H9 (cell line): ENCODE measurements at regions not wholly inside any gene's neighbourhood (a gene's known extent, or its start where the extent isn't known, plus 50 kb on each side); places are given as distances from the start of the nearest gene placed in this dataset.

ENCODE experiments used
- DNase-seq: peaks from one replicate; pipeline ENCODE4 v3.0.0-alpha.2; 2017
- H2AFZ ChIP-seq: one replicate; pipeline ENCODE4 v1.6.1; 2013; ENCODE audit warnings: mild to moderate bottlenecking, low read length, control low read depth, moderate library complexity
- H2AK5ac ChIP-seq: 2 replicates; pipeline ENCODE4 v1.6.1; 2013; ENCODE audit warnings: low read length, control low read depth, mixed read lengths; ENCODE audit not compliant: insufficient read length
- H2BK120ac ChIP-seq: one replicate; pipeline ENCODE4 v1.6.1; 2013; ENCODE audit warnings: low read depth, mild to moderate bottlenecking, low read length, control low read depth, inconsistent platforms; ENCODE audit not compliant: poor library complexity, severe bottlenecking
- H2BK12ac ChIP-seq: 2 replicates; pipeline ENCODE4 v1.6.1; 2013; ENCODE audit warnings: low read length, control low read depth, mixed read lengths, low read depth; ENCODE audit not compliant: insufficient read length
- H2BK15ac ChIP-seq: 2 replicates; pipeline ENCODE4 v1.6.1; 2013; ENCODE audit warnings: low read depth, low read length, control low read depth
- H2BK20ac ChIP-seq: one replicate; pipeline ENCODE4 v1.6.1; 2013; ENCODE audit warnings: low read depth, mild to moderate bottlenecking, low read length, control low read depth, inconsistent platforms; ENCODE audit not compliant: poor library complexity, severe bottlenecking
- H2BK5ac ChIP-seq: 2 replicates; pipeline ENCODE4 v1.6.1; 2013; ENCODE audit warnings: low read length, control low read depth, mixed read lengths; ENCODE audit not compliant: insufficient read length
- H3K14ac ChIP-seq: 2 replicates; pipeline ENCODE4 v1.6.1; 2013; ENCODE audit warnings: low read length, control low read depth; ENCODE audit not compliant: insufficient read depth
- H3K18ac ChIP-seq: 2 replicates; pipeline ENCODE4 v1.6.1; 2013; ENCODE audit warnings: low read depth, mild to moderate bottlenecking, mixed read lengths, low read length, control low read depth; ENCODE audit not compliant: insufficient read length
- H3K23ac ChIP-seq: 2 replicates; pipeline ENCODE4 v1.6.1; 2013; ENCODE audit warnings: low read length, control low read depth, mixed read lengths, low read depth; ENCODE audit not compliant: insufficient read length
- H3K23me2 ChIP-seq: 2 replicates; pipeline ENCODE4 v1.6.1; 2013; ENCODE audit warnings: low read depth, mild to moderate bottlenecking, mixed read lengths, low read length, control low read depth; ENCODE audit not compliant: insufficient read length, poor library complexity, severe bottlenecking
- H3K27ac ChIP-seq: 2 replicates; pipeline ENCODE4 v1.5.1; 2013; ENCODE audit warnings: low read length, control low read depth, mixed read lengths, low read depth; ENCODE audit not compliant: insufficient read length
- H3K27me3 ChIP-seq: 2 replicates; pipeline ENCODE4 v1.6.1; 2013; ENCODE audit warnings: low read length, control low read depth, inconsistent platforms; ENCODE audit not compliant: insufficient read depth
- H3K4ac ChIP-seq: 2 replicates; pipeline ENCODE4 v1.6.1; 2013; ENCODE audit warnings: low read depth, mild to moderate bottlenecking, control low read depth, inconsistent platforms, low read length, moderate library complexity
- H3K4me1 ChIP-seq: 2 replicates; pipeline ENCODE4 v1.6.1; 2013; ENCODE audit warnings: low read length, control low read depth, inconsistent platforms; ENCODE audit not compliant: insufficient read depth
- H3K4me2 ChIP-seq: 2 replicates; pipeline ENCODE4 v1.6.1; 2013; ENCODE audit warnings: low read length, control low read depth, mixed read lengths; ENCODE audit not compliant: insufficient read length, insufficient read depth
- H3K56ac ChIP-seq: 2 replicates; pipeline ENCODE4 v1.6.1; 2013; ENCODE audit warnings: low read depth, mild to moderate bottlenecking, mixed read lengths, low read length, control low read depth; ENCODE audit not compliant: insufficient read length
- H3K79me1 ChIP-seq: 2 replicates; pipeline ENCODE4 v1.6.1; 2013; ENCODE audit warnings: low read depth, mild to moderate bottlenecking, moderate library complexity, low read length, control low read depth, inconsistent platforms; ENCODE audit not compliant: insufficient read depth, poor library complexity, severe bottlenecking
- H3K79me2 ChIP-seq: 2 replicates; pipeline ENCODE4 v1.6.1; 2013; ENCODE audit warnings: low read length, control low read depth, inconsistent platforms; ENCODE audit not compliant: insufficient read depth
- H3K9ac ChIP-seq: 2 replicates; pipeline ENCODE4 v1.6.1; 2013; ENCODE audit warnings: low read length, control low read depth, mixed read lengths; ENCODE audit not compliant: insufficient read length; ENCODE audit errors: extremely low read depth
- H3K9me3 ChIP-seq: one replicate; pipeline ENCODE4 v1.6.1; 2013; ENCODE audit warnings: low read depth, low read length, inconsistent platforms; ENCODE audit not compliant: control insufficient read depth
- H3T11ph ChIP-seq: one replicate; pipeline ENCODE4 v1.6.1; 2013; ENCODE audit warnings: mild to moderate bottlenecking, low read length, control low read depth, inconsistent platforms
- H4K20me1 ChIP-seq: one replicate; pipeline ENCODE4 v1.6.1; 2013; ENCODE audit not compliant: control insufficient read depth, insufficient read length, insufficient read depth
- H4K5ac ChIP-seq: 2 replicates; pipeline ENCODE4 v1.6.1; 2013; ENCODE audit warnings: low read depth, mild to moderate bottlenecking, mixed read lengths, low read length, control low read depth; ENCODE audit not compliant: insufficient read length
- H4K8ac ChIP-seq: replicated peaks from 2 replicates; pipeline ENCODE4 v1.6.1; 2013; ENCODE audit warnings: low read length, control low read depth, mixed read lengths, low read depth; ENCODE audit not compliant: insufficient read length
- H4K91ac ChIP-seq: 2 replicates; pipeline ENCODE4 v1.6.1; 2013; ENCODE audit warnings: low read depth, mild to moderate bottlenecking, moderate library complexity, mixed read lengths, low read length, control low read depth; ENCODE audit not compliant: insufficient read length
- H3K27ac Mint-ChIP-seq, 3 experiments: 2 replicates in 2 of 3; 3 replicates in 1 of 3; pipeline ENCODE4 v1.8.0; 2020 to 2021; ENCODE audit warnings: mixed read lengths in 3 of 3, mild to moderate bottlenecking in 1 of 3, moderate library complexity in 1 of 3
- H3K27me3 Mint-ChIP-seq: 2 replicates; pipeline ENCODE4 v1.8.0; 2021; ENCODE audit warnings: low read depth, mild to moderate bottlenecking, moderate library complexity, mixed read lengths
- H3K36me3 Mint-ChIP-seq, 3 experiments: 2 replicates in 2 of 3; 3 replicates in 1 of 3; pipeline ENCODE4 v1.8.0; 2020 to 2021; ENCODE audit warnings: low read depth in 3 of 3, mixed read lengths in 3 of 3; ENCODE audit not compliant: insufficient read depth in 1 of 3
- H3K4me1 Mint-ChIP-seq, 2 experiments: 2 replicates each; pipeline ENCODE4 v1.8.0; 2020; ENCODE audit warnings: mixed read lengths in 2 of 2
- H3K4me3 Mint-ChIP-seq, 2 experiments: 2 replicates in 1 of 2; 3 replicates in 1 of 2; pipeline ENCODE4 v1.8.0; 2020 to 2021; ENCODE audit warnings: mild to moderate bottlenecking in 2 of 2, mixed read lengths in 2 of 2, moderate library complexity in 1 of 2
- H3K9me3 Mint-ChIP-seq, 2 experiments: 2 replicates in 1 of 2; 3 replicates in 1 of 2; pipeline ENCODE4 v1.8.0; 2020; ENCODE audit warnings: mild to moderate bottlenecking in 2 of 2, mixed read lengths in 2 of 2, moderate library complexity in 1 of 2
- WGBS: extraction: QIAGEN DNeasy Blood & Tissue Kit; methylation state at CpG from one replicate; pipeline ENCODE4 v1.1.7; 2013; ENCODE audit warnings: missing lambda C conversion rate, low lambda C conversion rate, mixed read lengths; ENCODE audit not compliant: insufficient read length; ENCODE audit errors: extremely low coverage; 5-methylcytosine and 5-hydroxymethylcytosine counted together
- TF ChIP-seq, protein P1 (sequence below): fragments of 200-600 bp; sonication (generic); conservative IDR thresholded peaks from 3 replicates; pipeline ENCODE4 v1.8.0; 2021; ENCODE audit warnings: antibody characterized with exemption, mild to moderate bottlenecking

DNA sequence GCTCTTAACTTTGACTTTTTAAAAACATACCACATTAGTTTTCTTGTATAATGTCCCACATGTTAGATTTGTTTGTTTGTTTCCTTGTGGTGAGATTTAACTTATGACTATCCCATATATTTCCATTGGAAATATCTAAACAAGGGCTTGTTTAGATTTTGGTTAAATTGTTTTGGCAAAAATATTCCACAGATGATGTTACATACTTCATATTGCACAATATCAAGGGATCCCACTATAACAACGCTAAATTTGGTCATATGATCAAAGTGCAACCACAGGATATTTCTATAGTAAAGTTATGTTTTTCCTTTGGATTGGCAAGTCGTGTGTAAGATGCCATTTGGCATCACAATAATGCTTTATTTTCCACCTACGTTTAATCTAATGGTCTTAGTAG is 396.7 kb downstream of the TGFB2 start:
- 0 out of 4 replicates have a peak, but pooled peaks cover 0 to 2% of the 10 kb centered on the region in 2 experiments for H3K4me1 Mint-ChIP-seq
- H3K14ac ChIP-seq: no peak overlapping the region
- H3K9ac ChIP-seq: no peak overlapping the region
- no peaks in the 10 kb centered on the region for H4K20me1 ChIP-seq
- no peaks in the 10 kb centered on the region for H3K23me2 ChIP-seq
- H2BK120ac ChIP-seq: no peak overlapping the region
- H3K9me3 ChIP-seq: no peaks in the 10 kb centered on the region
- no peak overlapping the region for H3K56ac ChIP-seq
- H3K4ac ChIP-seq: no peak overlapping the region
- H4K5ac ChIP-seq: no peak overlapping the region
- H3K27ac Mint-ChIP-seq: no peak overlapping the region
- H2BK5ac ChIP-seq: no peak overlapping the region
- H4K8ac ChIP-seq: no peak overlapping the region
- no peak overlapping the region for H3K23ac ChIP-seq
- H2AK5ac ChIP-seq: no peak overlapping the region
- H3K27me3 Mint-ChIP-seq: no peaks in the 10 kb centered on the region
- no peak overlapping the region for H2AFZ ChIP-seq
- H3K79me1 ChIP-seq: no peaks in the 10 kb centered on the region
- no peak overlapping the region for H3K4me2 ChIP-seq
- no peak overlapping the region for H2BK15ac ChIP-seq
- no CpG with 5 or more reads among the region's 3 CpGs for WGBS
- no peak overlapping the region for H3T11ph ChIP-seq
- no peak overlapping the region for H4K91ac ChIP-seq
- no peak overlapping the region for H3K4me3 Mint-ChIP-seq
- H2BK20ac ChIP-seq: no peak overlapping the region
- no peaks in the 10 kb centered on the region for H3K79me2 ChIP-seq
- H3K36me3 Mint-ChIP-seq: peaks cover 0 to 13% (median 4%) of the 10 kb centered on the region in 3 experiments; a peak in 5 of 7 replicates
- no peak overlapping the region for H2BK12ac ChIP-seq
- TF ChIP-seq, protein P1, sequence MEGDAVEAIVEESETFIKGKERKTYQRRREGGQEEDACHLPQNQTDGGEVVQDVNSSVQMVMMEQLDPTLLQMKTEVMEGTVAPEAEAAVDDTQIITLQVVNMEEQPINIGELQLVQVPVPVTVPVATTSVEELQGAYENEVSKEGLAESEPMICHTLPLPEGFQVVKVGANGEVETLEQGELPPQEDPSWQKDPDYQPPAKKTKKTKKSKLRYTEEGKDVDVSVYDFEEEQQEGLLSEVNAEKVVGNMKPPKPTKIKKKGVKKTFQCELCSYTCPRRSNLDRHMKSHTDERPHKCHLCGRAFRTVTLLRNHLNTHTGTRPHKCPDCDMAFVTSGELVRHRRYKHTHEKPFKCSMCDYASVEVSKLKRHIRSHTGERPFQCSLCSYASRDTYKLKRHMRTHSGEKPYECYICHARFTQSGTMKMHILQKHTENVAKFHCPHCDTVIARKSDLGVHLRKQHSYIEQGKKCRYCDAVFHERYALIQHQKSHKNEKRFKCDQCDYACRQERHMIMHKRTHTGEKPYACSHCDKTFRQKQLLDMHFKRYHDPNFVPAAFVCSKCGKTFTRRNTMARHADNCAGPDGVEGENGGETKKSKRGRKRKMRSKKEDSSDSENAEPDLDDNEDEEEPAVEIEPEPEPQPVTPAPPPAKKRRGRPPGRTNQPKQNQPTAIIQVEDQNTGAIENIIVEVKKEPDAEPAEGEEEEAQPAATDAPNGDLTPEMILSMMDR: no peak
- no peaks in the 10 kb centered on the region for H3K4me1 ChIP-seq
- no peaks in the 10 kb centered on the region for H3K27me3 ChIP-seq
- H3K27ac ChIP-seq: no peak overlapping the region
- H3K9me3 Mint-ChIP-seq: peaks cover 9 to 12% of the 10 kb centered on the region in 2 experiments
- H3K18ac ChIP-seq: no peak overlapping the region
- DNase-seq: no peak
